Stimulated activated naive CD4-positive, alpha-beta T cell (primary cell): ENCODE measurements at regions not wholly inside any gene's neighbourhood (a gene's known extent, or its start where the extent isn't known, plus 50 kb on each side); places are given as distances from the start of the nearest gene placed in this dataset.
"Not testable (repeated sequence)": the region's sequence is repeated elsewhere in the genome, so short reads cannot be mapped to it uniquely, and the experiment has no call there.

ENCODE experiments used
- DNase-seq, 6 experiments: peaks; one replicate each; lab custom pipeline; 2025; lab: John Stamatoyannopoulos, UW

DNA sequence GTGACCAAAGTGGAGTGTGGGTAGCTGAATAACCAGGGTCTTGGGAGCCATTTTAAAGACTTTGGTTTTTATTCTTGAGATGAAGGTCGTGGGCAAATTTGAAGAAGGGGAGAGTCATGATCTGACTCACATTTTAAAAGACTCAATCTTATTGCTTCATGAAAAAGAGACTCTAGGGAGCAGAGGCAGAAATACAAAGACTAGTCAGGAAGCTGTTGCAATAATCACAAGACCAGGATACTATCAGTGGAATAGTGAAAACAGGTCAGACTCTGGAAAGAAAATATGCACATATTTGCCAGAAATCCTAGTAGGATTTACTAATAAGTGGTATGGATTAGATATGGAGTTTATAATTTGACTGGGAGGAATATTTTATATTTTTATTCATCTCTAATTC is 448.4 kb downstream of the RAPGEF2 start:
- DNase-seq, result no peak

DNA sequence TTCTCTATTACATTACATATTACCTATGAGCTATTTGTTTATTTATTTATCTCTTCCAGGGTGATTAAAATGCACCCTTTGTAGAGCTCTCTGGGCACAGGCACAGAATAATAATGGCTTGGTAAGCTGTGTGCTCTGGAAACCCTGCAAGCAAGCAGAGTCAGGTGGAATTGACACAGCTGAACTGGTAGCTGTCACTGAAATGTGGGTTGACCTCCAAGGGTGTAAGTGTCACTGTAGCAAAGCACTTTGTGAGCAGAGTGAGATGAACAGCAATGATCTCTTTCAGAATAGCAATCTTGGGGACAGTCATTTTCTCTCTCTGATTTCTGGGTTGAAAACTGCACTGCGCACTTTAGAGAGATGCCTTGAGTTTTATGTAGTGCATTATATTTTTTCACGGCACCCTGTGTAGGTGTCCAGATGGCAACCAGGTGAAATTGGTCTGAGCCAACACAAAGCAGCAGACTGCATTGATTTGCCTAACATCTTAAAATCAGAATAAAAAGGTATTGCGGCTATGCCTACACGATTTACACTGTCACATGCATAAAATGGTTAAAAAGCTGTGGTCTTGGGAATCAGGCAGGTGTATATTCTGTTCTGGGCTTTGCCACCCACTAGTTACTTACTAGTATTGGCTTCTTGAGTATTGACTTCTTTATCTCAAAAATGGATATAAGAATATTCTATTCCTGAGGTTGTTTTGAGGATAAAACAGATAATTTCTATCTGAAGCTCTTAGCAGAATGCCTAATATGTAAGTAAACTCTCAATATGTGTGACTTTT is 450.3 kb downstream of the RAPGEF2 start:
- DNase-seq, result no peak

DNA sequence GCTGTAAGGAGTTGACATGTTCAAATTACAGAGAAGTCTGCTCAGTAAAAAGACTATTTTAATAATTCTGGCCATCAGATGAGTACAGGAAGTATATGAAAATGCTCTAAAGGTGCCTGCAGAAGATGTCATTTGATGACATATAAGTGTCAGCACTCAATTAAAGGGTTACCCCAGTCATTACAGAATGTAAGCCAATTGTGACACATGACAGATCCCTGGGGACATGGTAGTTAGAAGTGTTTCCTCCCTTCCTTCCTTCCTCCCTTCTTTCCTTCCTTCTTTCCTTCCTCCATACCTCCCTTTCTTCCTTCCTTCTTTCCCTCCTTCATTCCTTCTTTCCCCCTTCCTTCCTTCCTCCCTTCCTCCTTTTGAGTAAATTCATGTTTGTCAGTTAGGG is 453.0 kb downstream of the RAPGEF2 start:
- no peak for DNase-seq

DNA sequence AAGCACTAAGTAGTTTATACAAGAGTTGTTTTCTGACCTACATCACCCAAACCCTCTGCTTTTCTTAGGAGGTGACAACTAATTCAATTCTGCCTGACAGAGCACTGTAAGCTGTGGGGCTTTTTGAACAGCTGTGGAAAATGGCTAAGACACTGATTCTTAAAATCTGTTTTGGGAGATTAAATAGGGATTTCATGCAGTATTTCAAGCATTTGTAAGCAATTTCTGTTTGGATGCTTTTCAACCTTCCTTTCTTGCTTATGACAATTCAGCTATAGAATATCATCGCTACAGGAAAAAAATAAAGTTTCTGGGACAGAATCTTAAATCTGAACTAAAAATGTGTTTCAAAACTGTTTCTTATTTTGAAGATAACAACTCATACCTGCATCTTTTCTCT is 459.5 kb downstream of the RAPGEF2 start:
- no peak for DNase-seq

DNA sequence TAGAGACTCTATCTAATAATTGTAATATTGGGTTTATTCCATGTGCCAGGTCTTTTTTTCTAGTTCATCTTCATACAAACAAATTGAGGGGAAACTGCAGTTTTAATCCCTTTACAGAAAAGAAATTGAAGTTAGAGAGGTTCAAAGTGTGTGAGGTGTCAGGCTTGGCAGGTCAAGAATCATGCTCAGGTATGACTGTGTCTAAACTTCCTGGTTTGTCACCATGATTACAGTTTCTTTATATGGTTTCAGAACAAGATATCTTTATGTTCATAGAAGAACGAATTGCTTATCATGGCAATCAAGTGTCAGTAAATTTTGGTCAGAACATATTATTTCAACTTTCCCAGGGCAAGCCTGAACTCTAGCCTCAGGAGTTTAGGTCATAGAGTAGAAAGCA is 460.4 kb downstream of the RAPGEF2 start:
- no peak for DNase-seq

DNA sequence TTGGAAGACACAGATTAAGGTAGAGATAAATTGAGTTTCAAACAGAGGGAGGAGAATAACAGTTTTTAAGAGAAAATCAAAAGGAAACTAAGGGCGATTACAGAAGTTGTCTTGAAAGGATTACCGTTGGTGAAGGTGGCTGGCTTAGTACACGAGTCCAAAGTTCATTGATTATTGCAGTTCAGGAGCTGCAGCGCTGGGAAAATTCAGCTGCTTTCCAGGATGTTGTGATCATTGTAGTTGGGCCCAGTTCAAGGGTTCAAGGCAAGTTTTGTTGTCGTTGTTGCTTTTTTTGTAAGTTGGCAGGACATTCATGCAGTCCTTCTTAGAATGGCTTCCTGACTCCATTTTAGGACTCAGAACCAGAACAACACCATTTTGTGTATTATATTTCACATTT is 461.7 kb downstream of the RAPGEF2 start:
- DNase-seq, result no peak

DNA sequence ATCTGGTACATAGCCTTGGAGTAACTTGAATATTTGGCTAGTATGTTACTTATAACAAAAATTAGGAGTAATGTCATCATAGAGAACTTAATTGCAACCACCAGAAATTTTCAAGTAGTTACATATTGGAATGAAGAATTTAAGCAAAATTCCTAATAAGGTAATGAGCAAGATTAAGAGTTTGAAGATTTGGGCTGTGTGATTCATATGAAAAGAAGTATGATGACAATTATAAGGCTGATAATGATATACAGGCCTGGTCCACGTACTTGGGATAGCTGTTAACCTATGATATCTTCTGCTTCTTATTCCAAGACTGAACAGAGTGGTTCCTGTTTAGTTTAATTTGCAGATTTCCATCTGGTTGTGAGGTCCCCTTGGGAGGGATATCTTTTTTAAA is 463.9 kb downstream of the RAPGEF2 start:
- no peak for DNase-seq

DNA sequence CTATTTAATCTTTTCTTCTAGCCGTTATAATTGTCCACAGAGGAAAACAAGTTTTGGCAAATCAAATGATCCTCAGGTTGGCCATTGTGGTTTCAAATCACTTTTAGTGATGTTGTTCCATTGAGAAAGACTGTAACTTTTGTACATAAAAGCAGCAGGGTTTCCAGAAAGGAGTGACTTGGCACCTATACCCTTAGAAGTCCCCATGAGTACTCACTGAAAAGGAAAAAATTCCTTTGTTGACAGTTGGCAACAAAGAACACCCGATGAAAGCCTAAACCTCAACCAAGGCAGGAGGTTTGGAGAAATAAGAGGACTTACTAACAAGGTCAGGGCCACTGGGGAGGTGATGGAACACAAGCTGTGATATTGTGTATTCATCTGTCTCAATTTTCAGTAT is 474.4 kb downstream of the RAPGEF2 start:
- no peak for DNase-seq

DNA sequence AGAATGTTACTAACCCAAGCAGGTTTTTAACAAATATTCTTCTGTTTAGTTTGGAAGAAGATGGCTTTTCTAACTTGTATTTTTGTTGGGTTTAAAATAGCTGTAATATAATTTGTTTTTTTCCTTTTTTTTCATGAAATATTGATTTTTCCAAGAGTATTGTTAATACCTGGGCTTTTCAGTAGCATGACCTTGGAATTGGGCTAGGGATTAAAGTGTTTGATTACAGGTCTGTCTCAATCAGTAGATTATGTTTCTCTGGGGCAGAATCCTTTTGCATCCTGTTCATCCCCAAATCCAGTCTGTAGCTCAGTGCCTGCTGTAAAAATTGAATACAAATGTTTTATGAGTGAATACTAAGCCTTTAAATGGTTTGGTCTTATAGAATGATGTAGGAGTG is 479.8 kb downstream of the RAPGEF2 start:
- DNase-seq, result no peak

DNA sequence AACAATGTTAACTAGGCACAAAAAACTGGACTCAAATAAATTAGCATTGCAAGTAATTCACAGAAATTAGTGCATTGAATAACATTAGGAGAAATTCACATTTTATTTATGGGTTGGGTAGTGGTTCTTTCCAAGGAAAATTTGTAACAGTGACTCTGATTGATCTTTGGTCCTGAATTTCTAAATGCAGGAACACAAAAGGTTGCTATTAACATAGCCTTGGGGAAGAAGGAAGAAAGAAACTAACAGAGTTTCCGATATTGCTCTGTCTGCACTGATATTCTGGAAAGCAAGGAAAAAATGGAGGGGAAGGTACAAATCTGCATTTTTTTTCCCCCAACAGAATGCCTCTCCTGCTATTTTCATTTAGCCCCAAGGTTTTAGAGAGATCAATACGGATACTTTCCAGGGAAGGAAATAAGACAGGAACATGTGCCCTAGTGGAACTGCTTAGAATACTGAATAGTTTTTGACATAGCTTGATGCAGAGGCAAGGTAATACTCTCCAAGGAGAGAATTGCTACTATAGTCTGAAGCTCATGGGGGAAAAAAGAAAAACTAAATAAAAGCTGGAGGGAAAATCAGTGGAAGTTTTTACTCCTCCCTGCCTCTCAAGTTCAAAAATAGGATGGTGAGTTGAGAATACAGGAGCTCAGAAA is 490.1 kb downstream of the RAPGEF2 start:
- DNase-seq, result no peak

DNA sequence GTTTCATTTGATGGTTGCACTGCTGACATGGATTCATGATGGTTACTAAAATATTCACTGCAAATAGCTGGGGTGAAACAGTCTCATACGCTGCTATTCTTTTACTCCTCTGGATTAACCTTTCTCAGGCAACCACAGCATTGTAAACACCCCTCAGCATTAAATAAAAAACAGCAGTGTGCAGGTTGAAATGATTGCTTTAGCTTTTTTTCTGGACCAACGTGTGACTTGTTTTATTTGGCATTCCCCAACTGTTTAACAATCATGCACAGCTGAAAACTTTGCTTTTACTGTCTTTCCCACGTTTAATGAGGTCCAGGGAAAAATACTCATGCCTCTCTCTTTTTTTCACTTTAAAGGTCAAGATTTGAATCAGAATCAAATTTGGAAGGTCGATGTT is 490.8 kb downstream of the RAPGEF2 start:
- DNase-seq, result no peak

DNA sequence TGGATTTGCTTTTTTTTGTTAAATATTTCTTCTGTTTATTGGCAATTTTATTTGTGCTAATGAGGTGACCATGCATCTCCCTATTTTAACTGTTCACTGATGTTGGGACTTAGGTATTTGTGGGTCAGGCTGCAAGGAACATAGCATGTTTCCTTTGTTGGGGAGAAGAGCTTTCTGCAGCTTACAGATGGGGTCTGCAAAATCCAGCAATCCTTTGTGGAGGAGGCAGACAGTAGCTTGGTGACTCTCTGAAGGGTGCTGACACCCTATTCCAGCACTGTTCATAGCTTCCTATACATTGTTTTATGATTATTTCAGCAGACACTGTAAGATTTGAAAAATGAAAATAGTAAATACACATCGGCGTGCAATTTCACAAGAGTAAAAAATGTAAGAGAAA is 491.7 kb downstream of the RAPGEF2 start:
- DNase-seq, result no peak

DNA sequence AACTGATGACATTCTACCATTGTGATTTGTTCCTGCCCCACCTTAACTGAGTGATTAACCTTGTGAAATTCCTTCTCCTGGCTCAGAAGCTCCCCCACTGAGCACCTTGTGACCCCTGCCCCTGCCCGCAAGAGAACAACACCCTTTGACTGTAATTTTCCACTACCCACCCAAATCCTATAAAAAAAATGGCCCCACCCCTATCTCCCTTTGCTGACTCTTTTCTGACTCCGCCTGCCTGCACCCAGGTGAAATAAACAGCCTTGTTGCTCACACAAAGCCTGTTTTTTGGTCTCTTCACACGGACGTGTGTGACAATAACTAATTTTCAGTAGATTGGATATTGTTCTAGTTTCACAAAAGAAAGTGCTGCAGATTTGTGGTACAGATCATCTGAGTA is 492.2 kb downstream of the RAPGEF2 start:
- DNase-seq, result not testable (repeated sequence)

DNA sequence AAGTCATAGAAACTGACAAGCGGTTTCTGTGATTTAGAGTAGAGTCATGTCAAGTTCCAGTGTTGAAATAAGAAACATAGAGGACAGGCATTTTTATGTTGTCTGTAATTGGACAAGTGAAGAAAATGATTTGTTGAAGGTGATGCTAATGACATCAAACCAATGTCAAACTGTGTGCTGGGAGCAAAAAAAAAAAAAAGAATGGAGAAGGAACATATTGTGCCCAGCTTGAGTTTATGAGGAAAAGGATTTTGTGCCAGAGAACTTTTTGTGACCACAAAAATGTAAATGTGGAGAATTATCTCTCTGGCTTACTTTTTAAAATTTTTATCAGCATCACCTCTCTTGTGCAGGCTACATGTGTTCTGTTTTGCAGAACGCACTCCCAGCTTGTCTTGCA is 495.7 kb downstream of the RAPGEF2 start:
- DNase-seq, result no peak

DNA sequence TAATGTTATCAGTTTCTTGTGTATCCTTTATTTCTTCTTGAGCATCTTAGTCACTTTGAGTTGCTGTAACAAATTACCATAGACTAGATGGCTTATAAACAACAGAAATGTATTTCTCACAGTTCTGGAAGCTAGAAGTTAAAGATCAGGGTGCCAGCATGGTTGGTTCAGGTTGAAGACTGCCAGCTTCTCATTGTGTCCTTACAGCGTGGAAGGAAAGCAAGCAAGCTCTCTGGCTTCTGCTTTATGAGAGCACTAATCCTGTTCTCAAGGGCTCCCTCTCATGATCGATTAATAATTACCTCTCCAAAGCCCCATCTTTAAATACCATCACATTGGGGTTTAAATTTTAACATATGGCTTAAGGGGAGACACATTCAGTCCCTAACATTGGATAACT is 497.2 kb downstream of the RAPGEF2 start:
- DNase-seq, result no peak

DNA sequence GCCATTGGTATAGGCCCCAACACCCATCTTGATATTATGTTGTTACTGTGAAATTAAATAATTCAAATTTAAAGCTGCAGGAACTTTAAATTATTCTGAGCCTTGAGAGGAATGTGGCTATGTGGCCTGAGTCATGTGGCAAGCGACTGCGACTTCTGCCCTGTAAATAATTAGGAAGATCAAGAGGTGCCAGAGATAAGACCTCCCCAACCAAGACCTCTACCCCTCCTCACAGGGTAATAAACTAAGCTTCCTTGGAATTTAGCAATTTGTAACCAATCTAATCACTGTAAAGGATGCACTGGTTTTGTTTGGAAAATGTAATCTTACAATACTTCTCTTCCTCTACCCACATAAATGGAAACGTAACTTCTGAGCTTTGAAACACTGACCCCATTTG is 501.9 kb downstream of the RAPGEF2 start:
- DNase-seq, result no peak

DNA sequence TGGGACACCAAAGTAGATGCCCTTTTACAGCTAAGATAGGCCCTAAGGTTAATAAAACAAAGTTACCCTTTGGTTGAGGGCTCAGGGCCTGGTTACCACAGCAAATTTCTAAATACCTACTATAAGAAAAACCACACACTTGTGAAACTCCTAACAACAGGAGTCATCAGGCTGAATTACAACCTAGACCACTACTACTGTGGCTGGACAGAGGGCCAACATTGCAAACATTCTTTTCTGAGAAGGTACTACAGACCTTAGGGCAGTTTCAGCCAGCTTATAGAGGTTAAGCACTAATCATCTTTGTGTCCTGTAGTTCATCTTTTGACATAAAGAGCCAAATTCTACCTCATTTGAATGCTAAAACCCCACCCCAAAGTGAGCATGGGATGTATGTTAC is 504.0 kb downstream of the RAPGEF2 start:
- DNase-seq, result no peak

DNA sequence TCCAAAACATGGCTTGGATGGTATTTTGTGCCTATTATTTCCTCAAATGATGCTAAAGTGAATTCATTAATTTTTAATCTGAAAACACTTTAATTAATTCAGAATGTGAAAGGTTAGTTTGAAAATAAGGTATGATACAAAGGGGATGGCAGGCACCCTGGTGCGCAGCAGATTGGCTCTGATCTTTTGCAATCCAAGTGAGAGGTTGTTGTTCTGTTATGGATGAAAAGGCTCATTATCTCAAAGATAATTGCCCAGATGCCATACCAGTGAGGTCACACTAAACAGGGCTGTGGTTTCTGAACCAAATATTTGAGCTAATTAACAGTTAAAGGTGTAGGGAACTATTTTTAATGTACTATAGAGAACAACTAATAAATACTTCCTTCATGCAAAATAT is 504.9 kb downstream of the RAPGEF2 start:
- no peak for DNase-seq

DNA sequence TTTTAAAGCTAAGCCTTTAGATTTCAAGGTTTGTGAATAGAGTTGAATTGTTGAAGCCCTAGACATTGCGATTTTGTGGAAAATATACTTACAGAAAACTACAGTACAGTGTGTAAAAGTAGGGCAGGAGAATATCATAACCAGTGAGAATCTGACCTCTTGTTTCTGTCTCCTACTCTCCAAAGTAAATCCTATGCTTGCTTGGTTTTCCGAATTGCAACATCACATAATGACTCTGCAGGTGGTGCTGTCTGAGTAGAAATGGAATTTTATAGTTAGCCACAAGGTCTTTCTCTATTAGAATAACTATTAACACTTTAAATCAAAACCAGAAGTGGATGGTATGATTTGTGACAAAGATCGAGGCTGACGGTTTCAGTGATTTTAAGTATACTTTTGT is 505.6 kb downstream of the RAPGEF2 start:
- DNase-seq, result no peak

DNA sequence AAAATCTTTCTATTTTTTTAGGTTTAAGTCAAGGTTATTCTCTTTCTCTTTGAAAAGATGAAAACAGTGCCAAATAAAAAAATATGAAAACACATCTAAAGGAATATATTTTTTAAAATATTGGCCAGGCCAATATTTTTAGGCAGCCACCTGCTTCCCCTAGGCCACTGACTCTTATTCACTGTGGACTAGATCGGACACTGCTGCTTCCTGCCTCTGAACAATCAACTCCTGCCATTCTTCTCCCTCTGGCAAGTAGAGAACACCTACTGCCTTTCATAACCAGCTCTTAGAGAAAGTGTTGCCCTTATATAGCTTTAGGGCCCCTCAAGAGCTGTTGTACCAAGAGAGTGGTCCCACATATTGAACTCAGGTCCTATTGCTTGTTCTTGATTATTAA is 529.2 kb downstream of the RAPGEF2 start:
- no peak for DNase-seq

DNA sequence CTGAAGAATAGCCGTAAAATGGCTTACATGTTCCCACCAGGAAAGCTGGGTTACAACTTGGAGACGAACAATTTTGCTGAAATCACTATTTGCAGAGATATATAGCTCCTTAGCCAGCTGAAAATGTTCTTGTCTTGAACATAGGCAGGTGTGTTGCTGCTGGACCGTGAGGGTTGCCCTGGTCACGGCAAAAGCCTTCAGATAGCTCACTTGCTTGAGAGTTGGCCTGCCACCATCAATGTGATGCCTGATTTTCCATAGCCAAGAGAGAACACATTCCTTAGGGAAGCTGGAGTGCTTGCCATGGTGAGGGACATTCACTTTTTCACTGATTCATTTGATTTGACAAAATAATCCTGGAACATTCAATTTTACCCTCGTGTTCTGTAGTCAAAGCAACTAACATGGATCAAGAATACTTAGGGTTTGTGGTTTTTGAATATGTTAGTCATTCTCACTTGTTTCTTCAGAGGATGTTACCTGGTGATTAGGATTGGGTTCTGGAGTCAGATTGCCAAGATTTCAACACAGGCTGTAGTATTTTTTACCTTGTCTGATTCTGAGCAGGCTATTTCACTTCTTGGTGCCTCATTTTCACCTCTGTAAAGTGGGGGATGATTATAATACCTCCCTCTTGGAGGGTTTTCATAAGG is 536.9 kb downstream of the RAPGEF2 start:
- no peak for DNase-seq

DNA sequence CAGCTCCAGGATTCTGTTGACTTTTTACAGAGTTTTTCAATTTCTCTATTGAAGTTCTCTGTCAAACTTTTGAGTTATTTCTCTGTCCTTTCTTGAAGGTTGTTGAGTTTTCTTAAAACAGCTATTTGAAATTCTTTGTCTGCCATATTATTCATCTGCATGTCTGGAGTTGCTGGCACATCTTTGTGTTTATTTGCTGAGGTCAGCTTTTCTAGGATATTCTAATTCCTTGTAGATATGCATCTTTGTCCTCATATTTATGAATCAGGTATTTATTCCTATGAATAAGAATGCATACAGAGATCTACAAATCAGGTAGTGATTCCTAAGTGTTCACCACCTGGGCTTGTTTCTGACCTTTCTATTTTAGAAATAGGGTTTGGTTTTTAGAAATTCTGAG is 546.4 kb downstream of the RAPGEF2 start:
- DNase-seq, result no peak

DNA sequence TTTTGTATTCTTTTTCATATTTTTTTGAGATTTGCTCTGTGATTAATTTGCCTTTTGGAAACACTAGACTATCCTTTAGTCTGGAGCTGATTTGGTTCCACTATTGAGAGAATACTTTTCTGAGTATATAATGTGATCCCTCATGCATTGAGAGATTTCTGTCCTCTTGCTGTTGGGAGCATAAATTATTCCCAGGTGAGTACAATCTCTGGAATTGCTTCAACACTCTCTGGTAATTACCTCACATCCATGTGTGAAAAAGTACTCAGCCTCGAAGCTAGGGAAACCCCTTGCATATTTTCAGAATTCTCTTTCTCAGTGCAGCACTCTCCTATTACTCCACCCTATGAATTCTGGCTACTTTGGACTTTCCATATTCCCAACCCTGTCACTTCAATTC is 550.0 kb downstream of the RAPGEF2 start:
- no peak for DNase-seq
